ENCODE measurements at regions not wholly inside any gene's neighbourhood (a gene's known extent, or its start where the extent isn't known, plus 50 kb on each side); places are given as distances from the start of the nearest gene placed in this dataset.

- TF ChIP-seq TAF1 (conservative IDR thresholded peaks at IDR 0.05) (no peak), ATF3 (IDR thresholded peaks at IDR 0.05) (no peak), GABPA (IDR thresholded peaks at IDR 0.05 in 1 of 2, conservative IDR thresholded peaks at IDR 0.05 in 1 of 2) (no peak), RXRA (IDR thresholded peaks at IDR 0.05) (no peak), JUND (IDR thresholded peaks at IDR 0.05) (no peak), RAD21 (IDR thresholded peaks at IDR 0.05) (no peak), HNF4A (conservative IDR thresholded peaks at IDR 0.05) (no peak), EGR1 (IDR thresholded peaks at IDR 0.05; ENCODE audit: low read depth in 2 of 2) (no peak), SP1 (IDR thresholded peaks at IDR 0.05) (no peak), NR2F2 (IDR thresholded peaks at IDR 0.05) (no peak)
- TF ChIP-seq, protein P1, sequence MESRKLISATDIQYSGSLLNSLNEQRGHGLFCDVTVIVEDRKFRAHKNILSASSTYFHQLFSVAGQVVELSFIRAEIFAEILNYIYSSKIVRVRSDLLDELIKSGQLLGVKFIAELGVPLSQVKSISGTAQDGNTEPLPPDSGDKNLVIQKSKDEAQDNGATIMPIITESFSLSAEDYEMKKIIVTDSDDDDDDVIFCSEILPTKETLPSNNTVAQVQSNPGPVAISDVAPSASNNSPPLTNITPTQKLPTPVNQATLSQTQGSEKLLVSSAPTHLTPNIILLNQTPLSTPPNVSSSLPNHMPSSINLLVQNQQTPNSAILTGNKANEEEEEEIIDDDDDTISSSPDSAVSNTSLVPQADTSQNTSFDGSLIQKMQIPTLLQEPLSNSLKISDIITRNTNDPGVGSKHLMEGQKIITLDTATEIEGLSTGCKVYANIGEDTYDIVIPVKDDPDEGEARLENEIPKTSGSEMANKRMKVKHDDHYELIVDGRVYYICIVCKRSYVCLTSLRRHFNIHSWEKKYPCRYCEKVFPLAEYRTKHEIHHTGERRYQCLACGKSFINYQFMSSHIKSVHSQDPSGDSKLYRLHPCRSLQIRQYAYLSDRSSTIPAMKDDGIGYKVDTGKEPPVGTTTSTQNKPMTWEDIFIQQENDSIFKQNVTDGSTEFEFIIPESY (IDR thresholded peaks at IDR 0.05), result no peak
- H3K4me1 ChIP-seq (ENCODE audit: control insufficient read depth in 4 of 4, insufficient read depth in 4 of 4, low read length in 3 of 4), result no peaks in the 10 kb centered on the region
- no peaks in the 10 kb centered on the region for H3K27me3 ChIP-seq (ENCODE audit: control insufficient read depth in 4 of 4, insufficient read depth in 4 of 4, low read length in 3 of 4)
- H3K27ac ChIP-seq (ENCODE audit: low read depth in 1 of 2, low read length in 2 of 2), result no peak overlapping the region
- no peaks in the 10 kb centered on the region for H3K9me3 ChIP-seq (ENCODE audit: control insufficient read depth in 4 of 4, low read length in 3 of 4)
- H3K4me3 ChIP-seq (ENCODE audit: low read depth in 1 of 3, low read length in 3 of 3), result no peak overlapping the region
- 93% methylated on average over 3 of the region's 3 CpGs for WGBS
- H3K9ac ChIP-seq (ENCODE audit: low read depth in 1 of 2, low read length in 2 of 2), result no peak overlapping the region
- DNase-seq (ENCODE audit: low spot score), result no peak
- no peaks in the 10 kb centered on the region for H3K36me3 ChIP-seq (ENCODE audit: control insufficient read depth in 4 of 4, insufficient read depth in 3 of 4, low read depth in 1 of 4, low read length in 3 of 4)
Measured at GRCh38 chr2:8169443-8169842, 512.4 kb upstream of the ID2 start.

DNA sequence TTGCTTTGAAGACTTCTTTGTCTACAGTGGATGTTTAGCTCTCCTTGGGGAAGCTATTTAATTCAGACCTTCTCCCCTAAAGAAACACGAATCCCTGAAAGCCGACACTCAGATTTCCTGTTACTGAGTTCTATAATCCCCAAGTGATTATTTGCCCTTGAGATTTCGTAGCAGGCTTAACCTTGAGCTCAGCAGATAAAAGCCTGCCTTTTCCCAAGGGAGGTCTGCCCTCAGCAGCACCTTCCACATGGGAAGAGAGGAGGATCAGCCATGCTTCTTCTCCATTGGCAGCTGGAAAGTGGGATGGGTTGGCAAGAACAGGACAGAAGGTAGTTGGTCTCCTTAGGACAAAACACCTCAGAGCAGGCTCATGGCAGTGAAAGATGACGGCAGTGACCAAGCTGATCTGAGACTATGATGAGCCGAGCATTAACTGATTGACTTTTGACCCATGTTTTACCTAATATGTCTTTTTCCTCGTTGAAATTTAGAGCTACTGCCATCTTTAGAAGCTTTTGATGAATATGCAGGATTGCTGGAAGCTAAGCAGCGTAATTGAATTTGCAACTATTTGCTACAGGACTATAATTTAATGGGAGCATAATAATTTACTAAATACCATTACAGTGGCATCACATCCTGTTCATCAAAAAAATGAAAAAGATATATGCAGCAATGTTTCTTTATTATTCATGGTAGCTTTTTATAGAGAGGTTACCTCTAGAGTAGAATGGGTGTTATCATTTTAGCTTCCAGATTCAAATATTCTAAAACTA lies 511.1 kb upstream of the ID2 start:
- no peak for TF ChIP-seq FOXA2 (IDR thresholded peaks at IDR 0.05)
- TF ChIP-seq CTCF (IDR thresholded peaks at IDR 0.05; ENCODE audit: low read depth, low read length, missing input control), result no peak
- no peak for TF ChIP-seq HNF4G (IDR thresholded peaks at IDR 0.05)
- no peak for TF ChIP-seq YY1 (IDR thresholded peaks at IDR 0.05)
- no peak for TF ChIP-seq FOXA1 (IDR thresholded peaks at IDR 0.05)
- H3K9me3 ChIP-seq (ENCODE audit: control insufficient read depth in 4 of 4, low read length in 3 of 4), result no peaks in the 10 kb centered on the region
- 89% methylated on average over 7 of the region's 7 CpGs for WGBS
- H3K27ac ChIP-seq (ENCODE audit: low read depth in 1 of 2, low read length in 2 of 2), result no peak overlapping the region
- no peaks in the 10 kb centered on the region for H3K36me3 ChIP-seq (ENCODE audit: control insufficient read depth in 4 of 4, insufficient read depth in 3 of 4, low read depth in 1 of 4, low read length in 3 of 4)
- no peaks in the 10 kb centered on the region for H3K4me1 ChIP-seq (ENCODE audit: control insufficient read depth in 4 of 4, insufficient read depth in 4 of 4, low read length in 3 of 4)
- H3K9ac ChIP-seq (ENCODE audit: low read depth in 1 of 2, low read length in 2 of 2), result no peak overlapping the region
- no peaks in the 10 kb centered on the region for H3K27me3 ChIP-seq (ENCODE audit: control insufficient read depth in 4 of 4, insufficient read depth in 4 of 4, low read length in 3 of 4)
- no peak for DNase-seq (ENCODE audit: low spot score)
- no peak overlapping the region for H3K4me3 ChIP-seq (ENCODE audit: low read depth in 1 of 3, low read length in 3 of 3)

GRCh38 chr2:8171608-8172007 lies 510.2 kb upstream of the ID2 start:
- no peak overlapping the region for H3K27ac ChIP-seq (ENCODE audit: low read depth in 1 of 2, low read length in 2 of 2)
- H3K36me3 ChIP-seq (ENCODE audit: control insufficient read depth in 4 of 4, insufficient read depth in 3 of 4, low read depth in 1 of 4, low read length in 3 of 4), result no peaks in the 10 kb centered on the region
- H3K9ac ChIP-seq (ENCODE audit: low read depth in 1 of 2, low read length in 2 of 2), result no peak overlapping the region
- WGBS, result 74% methylated on average over 2 of the region's 2 CpGs
- no peaks in the 10 kb centered on the region for H3K9me3 ChIP-seq (ENCODE audit: control insufficient read depth in 4 of 4, low read length in 3 of 4)
- no peak overlapping the region for H3K4me3 ChIP-seq (ENCODE audit: low read depth in 1 of 3, low read length in 3 of 3)
- DNase-seq (ENCODE audit: low spot score), result no peak
- H3K27me3 ChIP-seq (ENCODE audit: control insufficient read depth in 4 of 4, insufficient read depth in 4 of 4, low read length in 3 of 4), result no peaks in the 10 kb centered on the region
- no peaks in the 10 kb centered on the region for H3K4me1 ChIP-seq (ENCODE audit: control insufficient read depth in 4 of 4, insufficient read depth in 4 of 4, low read length in 3 of 4)
- TF ChIP-seq YY1 (IDR thresholded peaks at IDR 0.05) (no peak), NR2F2 (IDR thresholded peaks at IDR 0.05) (no peak), GABPA (IDR thresholded peaks at IDR 0.05 in 1 of 2, conservative IDR thresholded peaks at IDR 0.05 in 1 of 2) (no peak), HNF4G (IDR thresholded peaks at IDR 0.05) (no peak), SP1 (IDR thresholded peaks at IDR 0.05) (no peak), ATF3 (IDR thresholded peaks at IDR 0.05) (no peak), TAF1 (conservative IDR thresholded peaks at IDR 0.05) (no peak)
- TF ChIP-seq, protein P1 (IDR thresholded peaks at IDR 0.05), result no peak
- TF ChIP-seq, protein P2, sequence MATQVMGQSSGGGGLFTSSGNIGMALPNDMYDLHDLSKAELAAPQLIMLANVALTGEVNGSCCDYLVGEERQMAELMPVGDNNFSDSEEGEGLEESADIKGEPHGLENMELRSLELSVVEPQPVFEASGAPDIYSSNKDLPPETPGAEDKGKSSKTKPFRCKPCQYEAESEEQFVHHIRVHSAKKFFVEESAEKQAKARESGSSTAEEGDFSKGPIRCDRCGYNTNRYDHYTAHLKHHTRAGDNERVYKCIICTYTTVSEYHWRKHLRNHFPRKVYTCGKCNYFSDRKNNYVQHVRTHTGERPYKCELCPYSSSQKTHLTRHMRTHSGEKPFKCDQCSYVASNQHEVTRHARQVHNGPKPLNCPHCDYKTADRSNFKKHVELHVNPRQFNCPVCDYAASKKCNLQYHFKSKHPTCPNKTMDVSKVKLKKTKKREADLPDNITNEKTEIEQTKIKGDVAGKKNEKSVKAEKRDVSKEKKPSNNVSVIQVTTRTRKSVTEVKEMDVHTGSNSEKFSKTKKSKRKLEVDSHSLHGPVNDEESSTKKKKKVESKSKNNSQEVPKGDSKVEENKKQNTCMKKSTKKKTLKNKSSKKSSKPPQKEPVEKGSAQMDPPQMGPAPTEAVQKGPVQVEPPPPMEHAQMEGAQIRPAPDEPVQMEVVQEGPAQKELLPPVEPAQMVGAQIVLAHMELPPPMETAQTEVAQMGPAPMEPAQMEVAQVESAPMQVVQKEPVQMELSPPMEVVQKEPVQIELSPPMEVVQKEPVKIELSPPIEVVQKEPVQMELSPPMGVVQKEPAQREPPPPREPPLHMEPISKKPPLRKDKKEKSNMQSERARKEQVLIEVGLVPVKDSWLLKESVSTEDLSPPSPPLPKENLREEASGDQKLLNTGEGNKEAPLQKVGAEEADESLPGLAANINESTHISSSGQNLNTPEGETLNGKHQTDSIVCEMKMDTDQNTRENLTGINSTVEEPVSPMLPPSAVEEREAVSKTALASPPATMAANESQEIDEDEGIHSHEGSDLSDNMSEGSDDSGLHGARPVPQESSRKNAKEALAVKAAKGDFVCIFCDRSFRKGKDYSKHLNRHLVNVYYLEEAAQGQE (IDR thresholded peaks at IDR 0.05), result no peak
